ENCODE measurements at regions not wholly inside any gene's neighbourhood (a gene's known extent, or its start where the extent isn't known, plus 50 kb on each side); places are given as distances from the start of the nearest gene placed in this dataset.

- no peak for TF ChIP-seq CTCF (IDR thresholded peaks at IDR 0.05; ENCODE audit: poor library complexity, severe bottlenecking)
- TF ChIP-seq EZH2 (IDR thresholded peaks at IDR 0.05; ENCODE audit: borderline replicate concordance, insufficient read depth, low read length, poor library complexity, severe bottlenecking) = no peak
- TF ChIP-seq RAD21 (conservative IDR thresholded peaks at IDR 0.05) = no peak
- no peak for TF ChIP-seq TAF1 (IDR thresholded peaks at IDR 0.05; ENCODE audit: low read depth)
- TF ChIP-seq POLR2AphosphoS5 (IDR thresholded peaks at IDR 0.05) = no peak
- no peak for TF ChIP-seq MXI1 (conservative IDR thresholded peaks at IDR 0.05; ENCODE audit: poor library complexity, severe bottlenecking)
- no peak for TF ChIP-seq EP300 (conservative IDR thresholded peaks at IDR 0.05; ENCODE audit: poor library complexity, severe bottlenecking)
- TF ChIP-seq REST (IDR thresholded peaks at IDR 0.05; ENCODE audit: borderline replicate concordance) = no peak
Measured at GRCh38 chr2:137900421-137901141, 63.7 kb upstream of the HNMT start.
